SKM-1 treated with dmso at 0.1 percent for 144 hours (cell line): ENCODE measurements at regions not wholly inside any gene's neighbourhood (a gene's known extent, or its start where the extent isn't known, plus 50 kb on each side); places are given as distances from the start of the nearest gene placed in this dataset.

ENCODE experiments used
- DNase-seq: peaks from one replicate; lab custom pipeline; 2025; ENCODE audit not compliant: unreplicated experiment; lab: John Stamatoyannopoulos, UW

DNA sequence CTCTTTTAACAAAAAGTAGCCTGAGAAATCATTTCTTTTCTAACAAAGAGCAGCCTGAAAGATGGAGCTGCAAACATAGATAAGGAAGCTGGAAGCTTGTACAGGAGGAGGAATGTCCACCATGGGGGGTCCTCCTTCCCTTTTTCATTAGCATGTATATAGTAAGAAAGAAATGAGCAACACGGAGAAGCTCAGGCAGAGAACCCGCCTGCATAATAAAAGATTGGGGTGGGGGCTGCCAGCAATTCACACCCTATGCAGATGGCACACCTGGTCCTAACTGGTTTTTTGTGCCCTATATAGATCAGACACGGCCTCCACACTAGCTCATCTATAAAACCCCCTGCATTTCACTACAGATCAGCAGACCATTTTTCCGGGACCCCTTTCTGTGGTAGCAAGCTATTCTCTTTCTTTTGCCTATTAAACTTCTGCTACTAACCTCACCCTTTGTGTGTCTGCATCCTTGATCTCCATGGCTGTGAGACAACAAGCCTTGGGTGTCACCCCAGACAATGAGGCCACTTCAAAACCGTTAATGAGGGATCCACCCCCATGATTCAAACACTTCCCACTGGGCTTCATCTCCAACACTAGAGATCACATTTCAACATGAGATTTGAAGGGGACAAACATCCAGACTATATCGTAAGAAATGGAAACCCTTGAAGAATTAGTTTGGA is 167.5 kb upstream of the FREM2 start:
- no peak for DNase-seq

- DNase-seq = no peak
These were observed 166.8 kb upstream of the FREM2 start for GRCh38 chr13:38520041-38520440.

DNA sequence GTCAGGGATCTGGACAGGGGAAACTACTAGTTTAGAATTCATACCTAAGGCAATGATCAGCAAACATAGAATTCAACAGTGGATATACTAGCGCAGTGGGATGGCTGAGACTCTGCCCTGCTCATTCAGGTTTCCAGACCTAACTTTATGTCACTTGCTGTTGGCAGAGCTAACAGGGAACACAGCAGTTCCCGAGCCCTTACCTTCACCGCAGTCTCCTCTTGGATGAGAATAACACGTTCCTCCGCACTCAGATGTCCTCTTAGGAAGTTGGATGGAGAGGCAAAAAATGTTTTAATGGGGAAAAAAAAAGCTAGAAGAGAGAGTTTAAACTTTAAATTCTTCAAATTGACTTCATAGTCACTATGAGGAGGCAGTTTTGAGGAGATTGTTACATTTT is 159.7 kb upstream of the FREM2 start:
- DNase-seq = no peak

GRCh38 chr13:38528986-38529385 is 157.9 kb upstream of the FREM2 start:
- DNase-seq = no peak

- DNase-seq = no peak
These were observed 156.4 kb upstream of the FREM2 start for GRCh38 chr13:38530492-38530891.

DNA sequence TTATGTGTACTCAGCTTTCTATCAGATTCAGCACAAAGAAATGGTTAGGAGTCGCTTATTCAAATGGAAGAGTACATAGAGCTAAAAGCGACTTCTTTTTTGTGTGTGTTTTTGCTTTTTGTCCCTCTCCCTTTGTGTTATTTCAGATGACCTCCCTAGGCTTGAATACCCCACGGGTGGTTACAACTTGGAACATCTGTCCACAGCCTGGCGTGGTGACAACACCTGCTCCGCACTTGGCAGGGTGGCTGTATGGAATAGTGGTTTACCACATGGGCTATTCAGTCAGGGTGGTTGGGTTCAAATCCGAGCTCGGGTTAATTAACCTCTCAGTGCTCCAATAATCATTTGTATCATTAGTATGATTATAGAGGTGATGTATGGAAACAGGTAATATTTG is 151.6 kb upstream of the FREM2 start:
- DNase-seq = no peak

DNA sequence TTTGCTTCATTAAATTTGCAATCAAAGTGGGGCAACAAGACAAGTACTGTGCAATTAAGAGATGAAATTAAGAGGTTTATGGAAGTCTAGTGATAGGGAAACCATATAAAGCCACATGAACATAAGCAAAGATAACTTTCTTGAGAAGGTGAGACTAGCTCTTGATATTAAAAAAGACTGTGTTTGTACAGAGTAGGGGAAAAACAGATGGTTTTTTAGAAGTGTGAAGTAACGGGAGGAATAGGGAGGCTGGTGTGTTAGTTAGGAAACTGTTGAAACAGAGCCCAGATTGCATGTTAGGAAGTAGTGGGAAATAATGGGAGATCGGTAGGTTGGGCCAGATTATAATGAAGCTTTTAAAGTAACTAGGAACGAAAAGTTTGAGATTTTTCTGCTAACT is 149.8 kb upstream of the FREM2 start:
- DNase-seq = no peak

DNA sequence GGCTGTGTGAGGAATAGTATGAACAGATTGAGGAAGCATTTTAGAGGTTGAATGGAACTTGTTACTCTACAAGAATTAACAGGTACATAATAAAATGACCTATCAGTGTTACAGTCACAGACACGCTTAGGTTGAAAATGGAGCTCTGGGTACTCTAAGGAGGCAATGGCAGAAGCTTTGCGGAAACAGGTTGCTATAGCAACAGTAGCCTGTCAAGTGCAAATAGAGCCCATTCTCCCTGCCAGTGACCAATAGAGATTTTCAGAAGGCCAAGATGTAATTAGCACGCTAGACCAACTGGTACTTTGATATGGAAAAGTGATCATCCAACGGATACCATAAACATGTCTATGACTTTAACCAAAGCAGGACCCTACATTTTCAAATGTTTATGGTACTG is 148.5 kb upstream of the FREM2 start:
- DNase-seq = no peak

GRCh38 chr13:38539632-38540031 is 147.2 kb upstream of the FREM2 start:
- no peak for DNase-seq

- DNase-seq = no peak
These were observed 144.3 kb upstream of the FREM2 start for GRCh38 chr13:38542601-38543000.

DNA sequence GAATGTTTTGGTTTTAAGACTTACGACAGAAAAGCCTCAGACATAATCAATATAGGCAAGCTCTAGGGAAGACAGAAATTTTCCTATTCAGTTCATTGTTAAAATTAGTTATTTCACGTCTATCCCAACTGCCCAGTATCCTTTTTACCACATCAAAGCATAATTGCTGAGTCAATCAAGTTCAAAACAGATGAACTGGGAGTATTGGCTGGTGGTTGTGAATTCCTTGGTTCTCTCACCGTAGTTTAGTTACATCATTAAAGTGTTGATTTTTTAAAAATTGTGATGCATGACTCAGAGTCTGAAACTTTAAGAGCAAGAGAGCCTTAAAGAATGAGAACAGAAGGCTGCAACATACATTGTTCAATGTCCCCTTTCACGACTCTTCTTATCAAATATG is 143.3 kb upstream of the FREM2 start:
- no peak for DNase-seq

GRCh38 chr13:38563739-38564138 is 123.1 kb upstream of the FREM2 start:
- no peak for DNase-seq

DNA sequence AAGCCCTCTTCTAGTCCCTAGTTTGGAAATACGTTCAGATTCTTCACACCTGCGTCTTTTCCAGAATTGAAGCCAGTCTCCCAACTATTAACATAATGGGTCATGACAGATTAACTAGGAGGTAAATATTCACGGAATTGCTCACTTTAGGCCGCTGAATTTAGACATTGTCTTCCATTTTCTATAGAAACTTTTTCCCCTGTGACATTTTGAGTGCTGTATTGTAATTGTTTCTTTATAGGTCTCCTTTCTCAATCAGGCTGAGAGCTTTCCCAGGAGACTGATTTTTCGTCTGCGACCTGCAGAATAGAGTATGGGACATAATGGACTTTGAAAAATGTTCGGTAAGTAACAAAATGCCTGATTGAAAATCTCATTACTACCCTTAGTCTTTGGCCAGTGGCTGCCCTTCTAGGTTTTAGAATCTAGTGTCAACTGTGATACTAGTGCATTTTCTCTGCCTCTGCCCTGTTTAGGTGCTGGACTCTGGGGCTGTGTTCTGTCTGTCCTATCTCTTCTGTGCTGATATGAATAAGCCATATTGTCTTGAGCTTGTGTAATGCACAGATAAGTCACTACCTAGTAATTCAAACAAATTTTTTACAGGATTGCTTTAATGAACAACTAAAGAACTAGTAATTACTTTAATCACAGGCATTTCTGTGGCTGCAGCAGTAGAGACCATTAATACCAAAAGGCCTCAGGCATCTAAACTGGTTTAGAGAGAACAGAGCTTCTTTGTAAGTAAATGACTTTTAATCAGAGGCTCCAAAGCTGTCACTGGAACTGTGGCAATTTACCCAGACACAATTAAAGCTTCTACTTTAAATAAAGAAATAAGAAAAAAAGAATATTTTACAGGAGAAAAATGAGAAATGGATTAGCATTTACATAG is 122.4 kb upstream of the FREM2 start:
- DNase-seq = no peak

DNA sequence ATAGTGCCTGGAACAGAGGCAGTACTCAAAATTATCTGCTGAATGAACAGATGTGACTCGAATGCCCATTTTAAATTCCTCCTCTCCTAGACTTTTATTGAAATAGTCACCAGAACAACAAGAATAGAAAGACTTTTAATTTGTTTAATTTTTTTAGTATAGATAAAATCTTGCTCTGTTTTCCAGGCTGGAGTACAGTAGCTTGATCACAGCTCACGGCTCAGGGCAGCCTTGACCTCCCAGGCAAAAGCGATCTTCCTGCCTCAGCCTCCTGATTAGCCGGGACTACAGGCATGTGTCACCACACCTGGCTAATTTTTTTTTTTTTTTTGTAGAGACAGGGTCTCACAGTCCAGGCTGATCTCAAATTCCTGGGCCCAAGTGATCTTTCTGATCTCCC is 120.9 kb upstream of the FREM2 start:
- DNase-seq = no peak

GRCh38 chr13:38566519-38566918 is 120.4 kb upstream of the FREM2 start:
- no peak for DNase-seq

- DNase-seq = no peak
These were observed 116.2 kb upstream of the FREM2 start for GRCh38 chr13:38570706-38571105.

DNA sequence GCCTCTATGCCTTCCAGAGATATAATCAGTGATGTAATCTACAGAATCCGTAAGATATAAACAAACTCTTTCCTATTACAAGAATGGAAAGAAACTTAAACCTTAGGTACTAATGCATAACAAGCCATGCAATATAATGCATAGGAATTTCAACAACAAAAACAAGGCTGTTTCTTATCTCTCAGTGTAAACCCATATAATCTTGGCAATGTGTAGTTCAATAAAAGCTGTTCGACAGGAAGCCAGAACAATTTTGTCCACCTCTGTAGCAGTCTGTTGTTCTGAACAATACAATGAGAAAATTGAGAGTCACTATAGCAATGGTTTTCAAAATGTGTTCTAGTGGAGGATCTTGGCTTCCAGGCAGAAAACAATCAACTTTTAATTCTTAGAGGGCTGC is 111.5 kb upstream of the FREM2 start:
- no peak for DNase-seq

GRCh38 chr13:38577048-38577447 is 109.8 kb upstream of the FREM2 start:
- DNase-seq = no peak

DNA sequence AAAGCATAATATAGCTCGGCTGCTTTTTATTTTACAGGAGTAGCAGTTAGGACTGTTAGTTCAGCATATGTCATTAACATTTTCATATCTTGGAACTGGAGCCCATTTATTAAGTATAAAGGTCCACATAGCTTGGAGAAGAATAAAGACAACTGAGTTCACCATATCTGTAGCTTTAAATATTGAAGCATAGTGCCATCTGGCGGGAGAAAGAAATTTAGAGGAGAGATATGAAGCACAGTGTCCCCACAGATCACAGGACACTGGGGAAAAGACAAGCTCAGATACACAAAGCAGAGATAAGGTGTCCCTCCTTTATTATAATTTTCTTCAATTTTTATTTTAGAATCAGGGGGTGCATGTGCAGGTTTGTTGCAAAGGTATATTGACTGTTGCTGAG is 104.7 kb upstream of the FREM2 start:
- DNase-seq = no peak

- no peak for DNase-seq
These were observed 96.6 kb upstream of the FREM2 start for GRCh38 chr13:38590230-38590629.

DNA sequence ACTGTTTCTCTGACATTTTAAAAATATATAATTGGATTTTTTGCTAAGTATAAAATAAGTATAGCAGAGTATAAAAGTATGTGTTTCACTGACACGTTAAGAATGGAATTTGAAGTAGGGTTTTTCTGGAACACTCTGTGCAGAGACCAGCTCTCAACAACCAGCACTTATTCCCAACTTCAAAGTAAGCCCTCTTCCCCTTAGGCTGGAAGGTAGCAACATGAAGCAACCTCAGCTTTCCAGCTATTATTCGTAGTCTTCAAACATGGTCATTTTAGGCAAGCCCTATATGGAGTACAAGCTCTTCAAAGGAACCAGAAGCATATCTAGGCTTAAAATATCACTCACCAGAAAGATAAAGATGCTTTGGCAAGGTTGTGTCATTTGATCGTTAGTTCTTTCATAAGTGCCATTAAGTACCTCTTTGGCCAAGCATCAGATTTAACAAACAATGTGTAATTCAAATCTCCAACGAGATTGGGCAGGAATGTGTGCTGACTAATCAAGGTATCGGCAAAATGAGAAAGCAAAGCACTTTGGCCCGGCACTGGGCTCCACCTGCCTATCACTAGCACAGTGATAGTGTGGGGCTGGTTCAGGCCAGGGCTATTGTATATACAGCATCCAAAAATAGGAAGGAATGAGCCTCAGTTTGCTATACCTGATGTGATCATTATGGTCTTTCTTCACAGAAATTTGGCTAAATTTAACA is 95.9 kb upstream of the FREM2 start:
- no peak for DNase-seq

- DNase-seq = no peak
These were observed 84.6 kb upstream of the FREM2 start for GRCh38 chr13:38602266-38602665.
